ENCODE measurements at regions not wholly inside any gene's neighbourhood (a gene's known extent, or its start where the extent isn't known, plus 50 kb on each side); places are given as distances from the start of the nearest gene placed in this dataset.

DNA sequence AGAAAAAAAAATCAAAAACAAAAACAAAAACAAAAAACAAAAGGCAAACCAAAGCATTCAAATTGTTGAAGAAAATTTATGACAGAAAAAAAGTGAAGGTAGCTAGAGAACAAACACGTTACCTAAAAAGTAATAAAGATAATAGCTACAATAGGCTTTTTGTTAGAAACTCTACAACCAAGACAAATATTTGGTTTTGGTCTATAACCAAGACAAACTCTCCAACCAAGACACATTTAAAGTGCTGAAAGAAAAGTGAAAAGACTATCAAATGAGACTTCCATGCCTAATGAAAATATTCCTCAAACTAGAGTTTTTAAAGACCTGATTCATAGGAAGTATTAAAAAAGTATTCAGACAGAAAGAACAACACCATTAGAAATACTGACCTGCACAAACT lies 391.9 kb upstream of the NDST4 start:
- Histone ChIP-seq H3K9me2 (no peaks in the 10 kb centered on the region), H3K79me2 (ENCODE audit: insufficient read depth) (no peaks in the 10 kb centered on the region), H2AFZ (ENCODE audit: low read depth) (no peak overlapping the region), H3K4me2 (no peak overlapping the region), H3K4me1 (ENCODE audit: control insufficient read depth in 1 of 2, insufficient read depth in 2 of 2, low read depth in 1 of 2, low read length in 1 of 2) (no peaks in the 10 kb centered on the region; a peak in 1 of 4 replicates), H3K27ac (ENCODE audit: low read depth in 2 of 2, low read length in 1 of 2) (no peak overlapping the region), H4K20me1 (ENCODE audit: insufficient read depth) (no peaks in the 10 kb centered on the region), H3K36me3 (replicated peaks in 1 of 2; ENCODE audit: control insufficient read depth in 1 of 2, insufficient read depth in 2 of 2, low read length in 1 of 2) (no peaks in the 10 kb centered on the region), H3F3A (replicated peaks; ENCODE audit: insufficient read depth) (no peaks in the 10 kb centered on the region), H3K9ac (no peak overlapping the region), H3K27me3 (ENCODE audit: insufficient read depth) (no peaks in the 10 kb centered on the region), H3K4me3 (ENCODE audit: low read depth in 2 of 2, low read length in 1 of 2) (no peak overlapping the region), H3K9me3 (no peaks in the 10 kb centered on the region)
- no peak for DNase-seq
- TF ChIP-seq, protein P1, sequence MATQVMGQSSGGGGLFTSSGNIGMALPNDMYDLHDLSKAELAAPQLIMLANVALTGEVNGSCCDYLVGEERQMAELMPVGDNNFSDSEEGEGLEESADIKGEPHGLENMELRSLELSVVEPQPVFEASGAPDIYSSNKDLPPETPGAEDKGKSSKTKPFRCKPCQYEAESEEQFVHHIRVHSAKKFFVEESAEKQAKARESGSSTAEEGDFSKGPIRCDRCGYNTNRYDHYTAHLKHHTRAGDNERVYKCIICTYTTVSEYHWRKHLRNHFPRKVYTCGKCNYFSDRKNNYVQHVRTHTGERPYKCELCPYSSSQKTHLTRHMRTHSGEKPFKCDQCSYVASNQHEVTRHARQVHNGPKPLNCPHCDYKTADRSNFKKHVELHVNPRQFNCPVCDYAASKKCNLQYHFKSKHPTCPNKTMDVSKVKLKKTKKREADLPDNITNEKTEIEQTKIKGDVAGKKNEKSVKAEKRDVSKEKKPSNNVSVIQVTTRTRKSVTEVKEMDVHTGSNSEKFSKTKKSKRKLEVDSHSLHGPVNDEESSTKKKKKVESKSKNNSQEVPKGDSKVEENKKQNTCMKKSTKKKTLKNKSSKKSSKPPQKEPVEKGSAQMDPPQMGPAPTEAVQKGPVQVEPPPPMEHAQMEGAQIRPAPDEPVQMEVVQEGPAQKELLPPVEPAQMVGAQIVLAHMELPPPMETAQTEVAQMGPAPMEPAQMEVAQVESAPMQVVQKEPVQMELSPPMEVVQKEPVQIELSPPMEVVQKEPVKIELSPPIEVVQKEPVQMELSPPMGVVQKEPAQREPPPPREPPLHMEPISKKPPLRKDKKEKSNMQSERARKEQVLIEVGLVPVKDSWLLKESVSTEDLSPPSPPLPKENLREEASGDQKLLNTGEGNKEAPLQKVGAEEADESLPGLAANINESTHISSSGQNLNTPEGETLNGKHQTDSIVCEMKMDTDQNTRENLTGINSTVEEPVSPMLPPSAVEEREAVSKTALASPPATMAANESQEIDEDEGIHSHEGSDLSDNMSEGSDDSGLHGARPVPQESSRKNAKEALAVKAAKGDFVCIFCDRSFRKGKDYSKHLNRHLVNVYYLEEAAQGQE (IDR thresholded peaks at IDR 0.05; ENCODE audit: low read depth, low read length): no peak
- TF ChIP-seq SIN3A (IDR thresholded peaks at IDR 0.05; ENCODE audit: borderline replicate concordance, low read depth, low read length) (no peak), YY1 (IDR thresholded peaks at IDR 0.05; ENCODE audit: low read depth) (no peak), EP300 (IDR thresholded peaks at IDR 0.05; ENCODE audit: borderline replicate concordance in 1 of 2, low read depth in 1 of 2, low read length in 1 of 2) (no peak), RXRA (IDR thresholded peaks at IDR 0.05; ENCODE audit: borderline replicate concordance, low read depth) (no peak), RFX5 (IDR thresholded peaks at IDR 0.05; ENCODE audit: low read length) (no peak), FOXJ3 (CRISPR knock-in tag; IDR thresholded peaks at IDR 0.05) (no peak), CHD2 (IDR thresholded peaks at IDR 0.05; ENCODE audit: low read length, partially characterized antibody) (no peak), RCOR1 (IDR thresholded peaks at IDR 0.05; ENCODE audit: low read length) (no peak), TCF12 (IDR thresholded peaks at IDR 0.05) (no peak), GABPA (IDR thresholded peaks at IDR 0.05; ENCODE audit: low read depth) (no peak), JUND (IDR thresholded peaks at IDR 0.05) (no peak), EZH2phosphoT487 (IDR thresholded peaks at IDR 0.05; ENCODE audit: borderline replicate concordance, low read depth) (no peak), GATA2 (CRISPR knock-in tag; IDR thresholded peaks at IDR 0.05) (no peak), TAF1 (IDR thresholded peaks at IDR 0.05; ENCODE audit: borderline replicate concordance, low read depth, low read length) (no peak), SMC3 (IDR thresholded peaks at IDR 0.05; ENCODE audit: low read depth, low read length) (no peak)
- TF ChIP-seq, protein P2, sequence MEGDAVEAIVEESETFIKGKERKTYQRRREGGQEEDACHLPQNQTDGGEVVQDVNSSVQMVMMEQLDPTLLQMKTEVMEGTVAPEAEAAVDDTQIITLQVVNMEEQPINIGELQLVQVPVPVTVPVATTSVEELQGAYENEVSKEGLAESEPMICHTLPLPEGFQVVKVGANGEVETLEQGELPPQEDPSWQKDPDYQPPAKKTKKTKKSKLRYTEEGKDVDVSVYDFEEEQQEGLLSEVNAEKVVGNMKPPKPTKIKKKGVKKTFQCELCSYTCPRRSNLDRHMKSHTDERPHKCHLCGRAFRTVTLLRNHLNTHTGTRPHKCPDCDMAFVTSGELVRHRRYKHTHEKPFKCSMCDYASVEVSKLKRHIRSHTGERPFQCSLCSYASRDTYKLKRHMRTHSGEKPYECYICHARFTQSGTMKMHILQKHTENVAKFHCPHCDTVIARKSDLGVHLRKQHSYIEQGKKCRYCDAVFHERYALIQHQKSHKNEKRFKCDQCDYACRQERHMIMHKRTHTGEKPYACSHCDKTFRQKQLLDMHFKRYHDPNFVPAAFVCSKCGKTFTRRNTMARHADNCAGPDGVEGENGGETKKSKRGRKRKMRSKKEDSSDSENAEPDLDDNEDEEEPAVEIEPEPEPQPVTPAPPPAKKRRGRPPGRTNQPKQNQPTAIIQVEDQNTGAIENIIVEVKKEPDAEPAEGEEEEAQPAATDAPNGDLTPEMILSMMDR (IDR thresholded peaks at IDR 0.05): no peak
- TF ChIP-seq, protein P3, sequence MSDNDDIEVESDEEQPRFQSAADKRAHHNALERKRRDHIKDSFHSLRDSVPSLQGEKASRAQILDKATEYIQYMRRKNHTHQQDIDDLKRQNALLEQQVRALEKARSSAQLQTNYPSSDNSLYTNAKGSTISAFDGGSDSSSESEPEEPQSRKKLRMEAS (IDR thresholded peaks at IDR 0.05; ENCODE audit: low read depth): no peak
- WGBS (ENCODE audit: low lambda C conversion rate): 16% methylated on average over 1 of the region's 1 CpG
- ChIA-PET CTCF (no interaction called here), POLR2A (no interaction called here)
